ENCODE measurements at regions not wholly inside any gene's neighbourhood (a gene's known extent, or its start where the extent isn't known, plus 50 kb on each side); places are given as distances from the start of the nearest gene placed in this dataset.

GRCh38 chr3:163935411-163935810 lies 1142.9 kb downstream of the SI start:
- no peaks in the 10 kb centered on the region for H3K79me2 ChIP-seq (ENCODE audit: insufficient read depth, low read length)

GRCh38 chr3:163929069-163929652 lies 1149.1 kb downstream of the SI start:
- ChIA-PET CTCF (no interaction called here), RAD21 (ENCODE audit: low non-redundant PET in 1 of 2, low total read pairs in 2 of 2, uncharacterized antibody in 2 of 2, unreplicated experiment in 2 of 2) (no interaction called here), POLR2A (no interaction called here)
- ATAC-seq, result no peak
- no peak for DNase-seq (ENCODE audit: low read depth, low spot score)
- no peak overlapping the region for H2AFZ ChIP-seq (ENCODE audit: low read depth, low read length, poor library complexity, severe bottlenecking)
- H3K9ac ChIP-seq (ENCODE audit: low read length), result no peak overlapping the region
- H3K27ac ChIP-seq (ENCODE audit: low read depth, low read length), result no peak overlapping the region
- no peaks in the 10 kb centered on the region for H3K9me2 ChIP-seq (ENCODE audit: insufficient read depth)
- intact Hi-C loops (cut with micrococcal nuclease), result no loop called here
- no peaks in the 10 kb centered on the region for H3K36me3 ChIP-seq (ENCODE audit: control insufficient read depth in 1 of 2, insufficient read depth in 2 of 2, low read length in 2 of 2)
- H3K79me2 ChIP-seq (ENCODE audit: insufficient read depth, low read length), result no peaks in the 10 kb centered on the region
- BruUV-seq (replicated peaks), result no TSS peak
- no peak overlapping the region for H3K4me2 ChIP-seq (ENCODE audit: low read length)
- H3K27me3 ChIP-seq (ENCODE audit: insufficient read depth, low read length), result no peaks in the 10 kb centered on the region
- no peaks in the 10 kb centered on the region for H4K20me1 ChIP-seq (ENCODE audit: insufficient read depth)
- no peaks in the 10 kb centered on the region for H3K9me3 ChIP-seq (ENCODE audit: control insufficient read depth in 1 of 2, insufficient read depth in 1 of 2, low read depth in 1 of 2, low read length in 2 of 2)
- H3K4me1 ChIP-seq (ENCODE audit: control insufficient read depth in 1 of 2, insufficient read depth in 2 of 2, low read length in 2 of 2), result no peaks in the 10 kb centered on the region; a peak in 1 of 4 replicates
- no peak overlapping the region for H3K4me3 ChIP-seq (replicated peaks in 1 of 2; ENCODE audit: low read depth in 1 of 2, low read length in 2 of 2)
- TF ChIP-seq POLR2AphosphoS5 (IDR thresholded peaks at IDR 0.05; ENCODE audit: low read depth, low read length) (no peak), ZFX (IDR thresholded peaks at IDR 0.05) (no peak), POLR2A (IDR thresholded peaks at IDR 0.05; ENCODE audit: borderline replicate concordance, extremely low read depth, insufficient read depth, insufficient read length) (no peak), ATF3 (IDR thresholded peaks at IDR 0.05) (no peak), CTCF (IDR thresholded peaks at IDR 0.05 in 2 of 3, conservative IDR thresholded peaks at IDR 0.05 in 1 of 3; ENCODE audit: borderline replicate concordance in 1 of 3, insufficient read depth in 1 of 3, low read depth in 2 of 3, low read length in 2 of 3) (no peak), SRF (IDR thresholded peaks at IDR 0.05; ENCODE audit: low read depth) (no peak), ZBTB33 (IDR thresholded peaks at IDR 0.05; ENCODE audit: extremely low read depth, insufficient replicate concordance, low read length) (no peak), MAX (IDR thresholded peaks at IDR 0.05) (no peak), ELF1 (IDR thresholded peaks at IDR 0.05; ENCODE audit: borderline replicate concordance, low read depth) (no peak), RAD21 (IDR thresholded peaks at IDR 0.05; ENCODE audit: low read depth) (no peak), EZH2phosphoT487 (IDR thresholded peaks at IDR 0.05; ENCODE audit: borderline replicate concordance) (no peak)

More at GRCh38 chr3:163935411-163935810, 1142.9 kb downstream of the SI start:
- Histone ChIP-seq H3K4me1 (ENCODE audit: control insufficient read depth in 1 of 2, insufficient read depth in 2 of 2, low read length in 2 of 2) (peaks cover 7 to 11% of the 10 kb centered on the region in 2 experiments; a peak in 3 of 4 replicates), H3K9ac (ENCODE audit: low read length) (no peak overlapping the region), H2AFZ (ENCODE audit: low read depth, low read length, poor library complexity, severe bottlenecking) (no peak overlapping the region), H3K9me3 (ENCODE audit: control insufficient read depth in 1 of 2, insufficient read depth in 1 of 2, low read depth in 1 of 2, low read length in 2 of 2) (no peaks in the 10 kb centered on the region), H3K9me2 (ENCODE audit: insufficient read depth) (no peaks in the 10 kb centered on the region), H3K27me3 (ENCODE audit: insufficient read depth, low read length) (no peaks in the 10 kb centered on the region), H4K20me1 (ENCODE audit: insufficient read depth) (no peaks in the 10 kb centered on the region), H3K4me3 (replicated peaks in 1 of 2; ENCODE audit: low read depth in 1 of 2, low read length in 2 of 2) (no peak overlapping the region), H3K27ac (ENCODE audit: low read depth, low read length) (no peak overlapping the region), H3K36me3 (ENCODE audit: control insufficient read depth in 1 of 2, insufficient read depth in 2 of 2, low read length in 2 of 2) (no peaks in the 10 kb centered on the region), H3K4me2 (ENCODE audit: low read length) (no peak overlapping the region)
- POLR2A ChIA-PET, result no interaction called here
- no TSS peak for BruUV-seq (replicated peaks)
- CTCF ChIA-PET, result no interaction called here
- intact Hi-C loops (cut with micrococcal nuclease), result no loop called here
- TF ChIP-seq SRF (IDR thresholded peaks at IDR 0.05; ENCODE audit: low read depth) (no peak), MAX (IDR thresholded peaks at IDR 0.05) (no peak), POLR2AphosphoS5 (IDR thresholded peaks at IDR 0.05; ENCODE audit: low read depth, low read length) (no peak), YY1 (IDR thresholded peaks at IDR 0.05; ENCODE audit: extremely low read depth, insufficient replicate concordance, low read depth, low read length) (no peak), EZH2phosphoT487 (IDR thresholded peaks at IDR 0.05; ENCODE audit: borderline replicate concordance) (no peak), ATF3 (IDR thresholded peaks at IDR 0.05) (no peak), CBX3 (IDR thresholded peaks at IDR 0.05; ENCODE audit: low read depth) (no peak)
- no peak for ATAC-seq
- RAD21 ChIA-PET (ENCODE audit: low non-redundant PET in 1 of 2, low total read pairs in 2 of 2, uncharacterized antibody in 2 of 2, unreplicated experiment in 2 of 2), result no interaction called here
- no peak for DNase-seq (ENCODE audit: low read depth, low spot score)

Measured in HCT116 (cell line).